H1 (cell line): ENCODE measurements at regions not wholly inside any gene's neighbourhood (a gene's known extent, or its start where the extent isn't known, plus 50 kb on each side); places are given as distances from the start of the nearest gene placed in this dataset.

Experiments used
- CTCF ChIA-PET: fragments of 300-600 bp; sonication (Branson Sonifier 250); formaldehyde crosslinking; loops from one replicate; lab custom pipeline; 2021; ENCODE audit not compliant: partially characterized antibody; lab: Charles Lee
- POLR2A ChIA-PET: fragments of 300-600 bp; sonication (Branson Sonifier 250); formaldehyde crosslinking; loops from one replicate; lab custom pipeline; 2021; ENCODE audit warnings: inconsistent platforms; ENCODE audit not compliant: partially characterized antibody; lab: Charles Lee
- DNase-seq, 2 experiments: peaks; one replicate each; pipeline versions ENCODE4 v3.0.0 to v3.0.0-alpha.2; 2010 to 2022; ENCODE audit warnings: low spot score in 2 of 2, low read depth in 1 of 2, mixed read lengths in 1 of 2
- FAIRE-seq: peaks from 2 replicates; lab custom pipeline; 2011; peaks lifted over from hg19 to GRCh38; lab: Jason Lieb, UNC
- H2AFZ ChIP-seq: 2 replicates; pipeline ENCODE4 v1.8.1; 2012; ENCODE audit warnings: low read length, inconsistent platforms
- H2AK5ac ChIP-seq: 2 replicates; pipeline ENCODE4 v1.6.1; 2013; ENCODE audit warnings: low read depth, low read length
- H2BK120ac ChIP-seq: replicated peaks from 2 replicates; pipeline ENCODE3; 2013; ENCODE audit warnings: low read depth, low read length, inconsistent platforms
- H2BK12ac ChIP-seq: 2 replicates; pipeline ENCODE4 v1.6.1; 2013; ENCODE audit warnings: low read depth, low read length
- H2BK15ac ChIP-seq: 2 replicates; pipeline ENCODE4 v1.6.1; 2013; ENCODE audit warnings: low read length
- H2BK20ac ChIP-seq: 2 replicates; pipeline ENCODE4 v1.6.1; 2013; ENCODE audit warnings: low read length
- H2BK5ac ChIP-seq: 2 replicates; pipeline ENCODE4 v1.6.1; 2013; ENCODE audit warnings: low read depth, low read length
- H3K14ac ChIP-seq: 2 replicates; pipeline ENCODE4 v1.6.1; 2013; ENCODE audit warnings: inconsistent platforms; ENCODE audit not compliant: insufficient read length
- H3K18ac ChIP-seq: 2 replicates; pipeline ENCODE4 v1.6.1; 2013; ENCODE audit warnings: low read length; ENCODE audit errors: extremely low read depth
- H3K23ac ChIP-seq: 2 replicates; pipeline ENCODE4 v1.6.1; 2013; ENCODE audit warnings: inconsistent platforms; ENCODE audit not compliant: insufficient read length
- H3K23me2 ChIP-seq: 2 replicates; pipeline ENCODE4 v1.6.1; 2013; ENCODE audit warnings: low read depth, low read length
- H3K27ac ChIP-seq: 2 replicates; pipeline ENCODE4 v1.6.1; 2011; ENCODE audit warnings: low read depth, low read length, inconsistent platforms
- H3K27me3 ChIP-seq, 4 experiments: replicated peaks in 1 of 4; 1 replicate in 1 of 4; 2 replicates in 3 of 4; pipeline versions ENCODE4 v1.6.1 to v1.8.1; 2011 to 2013; ENCODE audit warnings: low read length in 3 of 4, mild to moderate bottlenecking in 3 of 4, inconsistent platforms in 2 of 4, mixed read lengths in 2 of 4, moderate library complexity in 1 of 4; ENCODE audit not compliant: control insufficient read depth in 3 of 4, insufficient read depth in 3 of 4; ENCODE audit errors: extremely low read depth in 1 of 4
- H3K36me3 ChIP-seq, 4 experiments: 2 replicates each; pipeline versions ENCODE4 v1.6.1 to v1.8.1; 2011 to 2013; ENCODE audit warnings: mild to moderate bottlenecking in 4 of 4, low read length in 3 of 4, moderate library complexity in 2 of 4, control low read depth in 1 of 4, inconsistent platforms in 1 of 4; ENCODE audit not compliant: insufficient read depth in 4 of 4, control insufficient read depth in 2 of 4
- H3K4ac ChIP-seq: replicated peaks from 2 replicates; pipeline ENCODE3; 2013; ENCODE audit warnings: low read length, low read depth, mixed read lengths, inconsistent platforms; ENCODE audit not compliant: insufficient read length
- H3K4me1 ChIP-seq, 4 experiments: replicated peaks in 1 of 4; 1 replicate in 1 of 4; 2 replicates in 3 of 4; pipeline versions ENCODE4 v1.6.1 to v1.8.1; 2011 to 2013; ENCODE audit warnings: low read length in 3 of 4, inconsistent platforms in 2 of 4, mixed read lengths in 1 of 4; ENCODE audit not compliant: insufficient read depth in 4 of 4, control insufficient read depth in 3 of 4
- H3K4me2 ChIP-seq, 2 experiments: 2 replicates each; pipeline versions ENCODE4 v1.6.1 to v1.8.1; 2011 to 2013; ENCODE audit warnings: low read depth in 2 of 2, low read length in 2 of 2, control low read depth in 1 of 2, inconsistent platforms in 1 of 2, mild to moderate bottlenecking in 1 of 2; ENCODE audit not compliant: insufficient read depth in 1 of 2
- H3K4me3 ChIP-seq, 4 experiments: fragments of 200-600, 300-600 bp in 1 of 4; sonication (generic), shearing (Covaris generic), sonication (Bioruptor Twin) in 1 of 4; 2 replicates each; pipeline versions ENCODE4 v1.5.1 to v1.8.1; 2011 to 2016; ENCODE audit warnings: low read length in 4 of 4, low read depth in 3 of 4, control low read depth in 2 of 4, inconsistent platforms in 2 of 4, mild to moderate bottlenecking in 2 of 4, mixed read lengths in 1 of 4, moderate library complexity in 1 of 4; ENCODE audit not compliant: insufficient read depth in 2 of 4; ENCODE audit errors: extremely low read depth in 1 of 4
- H3K56ac ChIP-seq: replicated peaks from 2 replicates; pipeline ENCODE3; 2013; ENCODE audit warnings: low read depth, mild to moderate bottlenecking, mixed read lengths, low read length, inconsistent platforms; ENCODE audit not compliant: insufficient read length
- H3K79me1 ChIP-seq: 2 replicates; pipeline ENCODE4 v1.6.1; 2013; ENCODE audit warnings: low read depth, low read length, control low read depth
- H3K79me2 ChIP-seq, 2 experiments: 2 replicates each; pipeline versions ENCODE4 v1.6.1 to v1.8.1; 2012 to 2013; ENCODE audit warnings: low read length in 2 of 2, mild to moderate bottlenecking in 2 of 2, inconsistent platforms in 1 of 2; ENCODE audit not compliant: insufficient read depth in 2 of 2, control insufficient read depth in 1 of 2
- H3K9ac ChIP-seq, 4 experiments: replicated peaks in 1 of 4; 1 replicate in 1 of 4; 2 replicates in 3 of 4; pipeline versions ENCODE4 v1.6.1 to v1.8.1; 2011 to 2013; ENCODE audit warnings: low read depth in 3 of 4, low read length in 3 of 4, control low read depth in 2 of 4, mild to moderate bottlenecking in 2 of 4, moderate library complexity in 2 of 4, inconsistent platforms in 1 of 4; ENCODE audit errors: extremely low read depth in 1 of 4
- H3K9me3 ChIP-seq, 2 experiments: 2 replicates each; pipeline versions ENCODE4 v1.6.1 to v1.8.1; 2012 to 2013; ENCODE audit warnings: mild to moderate bottlenecking in 2 of 2, moderate library complexity in 2 of 2, control low read depth in 1 of 2, inconsistent platforms in 1 of 2, low read depth in 1 of 2, low read length in 1 of 2, mixed read lengths in 1 of 2; ENCODE audit not compliant: insufficient read depth in 2 of 2
- H4K20me1 ChIP-seq, 2 experiments: replicated peaks in 1 of 2; 2 replicates each; pipeline versions ENCODE3 to v1.8.1; 2011 to 2013; ENCODE audit warnings: inconsistent platforms in 2 of 2, low read length in 2 of 2, mild to moderate bottlenecking in 1 of 2; ENCODE audit not compliant: insufficient read depth in 2 of 2, control insufficient read depth in 1 of 2
- H4K5ac ChIP-seq: 2 replicates; pipeline ENCODE4 v1.6.1; 2013; ENCODE audit warnings: low read length, low read depth, mixed read lengths, inconsistent platforms; ENCODE audit not compliant: insufficient read length
- H4K8ac ChIP-seq: 2 replicates; pipeline ENCODE4 v1.8.0; 2013; ENCODE audit warnings: mild to moderate bottlenecking, moderate library complexity, low read length, inconsistent platforms; ENCODE audit not compliant: insufficient read depth; ENCODE audit errors: extremely low read depth
- H4K91ac ChIP-seq: replicated peaks from 2 replicates; pipeline ENCODE3; 2013; ENCODE audit warnings: low read length, mixed read lengths, inconsistent platforms; ENCODE audit not compliant: insufficient read length
- CHD1 ChIP-seq: IDR thresholded peaks from 2 replicates; pipeline ENCODE4 v1.6.1; 2012; ENCODE audit warnings: low read depth, low read length, improper control_type of control experiment
- CHD2 ChIP-seq: IDR thresholded peaks from 2 replicates; pipeline ENCODE4 v1.6.1; 2012; ENCODE audit warnings: low read length, improper control_type of control experiment
- CREB1 ChIP-seq: IDR thresholded peaks from 2 replicates; pipeline ENCODE4 v1.6.1; 2012; ENCODE audit warnings: inconsistent platforms
- GTF2F1 ChIP-seq: IDR thresholded peaks from 2 replicates; pipeline ENCODE4 v1.6.1; 2012; ENCODE audit warnings: low read depth, low read length, improper control_type of control experiment, borderline replicate concordance
- JUN ChIP-seq: IDR thresholded peaks from 2 replicates; pipeline ENCODE4 v1.6.1; 2011; ENCODE audit warnings: low read depth, mild to moderate bottlenecking, improper control_type of control experiment, low read length
- JUND ChIP-seq: IDR thresholded peaks from 2 replicates; pipeline ENCODE4 v1.6.1; 2011; ENCODE audit warnings: mild to moderate bottlenecking, improper control_type of control experiment, low read length
- KDM5A ChIP-seq: fragments of 200-600 bp; IDR thresholded peaks from 2 replicates; pipeline ENCODE4 v1.7.1; 2012; ENCODE audit warnings: mild to moderate bottlenecking, low read length, inconsistent platforms, mixed read lengths
- NANOG ChIP-seq: IDR thresholded peaks from 2 replicates; pipeline ENCODE4 v1.6.1; 2011; ENCODE audit warnings: low read length, low read depth, mild to moderate bottlenecking, inconsistent platforms; ENCODE audit not compliant: insufficient read depth, poor library complexity, severe bottlenecking
- RAD21 ChIP-seq, 2 experiments: IDR thresholded peaks in 1 of 2; conservative IDR thresholded peaks in 1 of 2; 2 replicates each; pipeline ENCODE4 v1.6.1; 2011; ENCODE audit warnings: low read depth in 2 of 2, low read length in 2 of 2, improper control_type of control experiment in 1 of 2, inconsistent platforms in 1 of 2, mild to moderate bottlenecking in 1 of 2, moderate library complexity in 1 of 2
- WGBS, 2 experiments: shearing (Covaris generic) in 1 of 2; methylation state at CpG; one replicate each; pipeline versions ENCODE4 v1.1.6 to v1.1.7; 2013 to 2015; ENCODE audit warnings: low lambda C conversion rate in 2 of 2, mixed read lengths in 2 of 2, inconsistent platforms in 1 of 2, low coverage in 1 of 2, missing lambda C conversion rate in 1 of 2; ENCODE audit not compliant: insufficient replicate concordance in 2 of 2, insufficient coverage in 1 of 2, insufficient read length in 1 of 2; ENCODE audit errors: extremely low coverage in 1 of 2, missing lambda C conversion rate in 1 of 2; 5-methylcytosine and 5-hydroxymethylcytosine counted together
- TF ChIP-seq, protein P1 (sequence below), 3 experiments: IDR thresholded peaks; 1 replicate in 2 of 3; 2 replicates in 1 of 3; pipeline versions ENCODE4 v1.5.1 to v1.6.1; 2011; ENCODE audit warnings: low read length in 3 of 3, mild to moderate bottlenecking in 3 of 3, inconsistent platforms in 2 of 3, low read depth in 1 of 3, moderate library complexity in 1 of 3; ENCODE audit not compliant: insufficient read depth in 1 of 3; ENCODE audit errors: control extremely low read depth in 1 of 3
- TF ChIP-seq, protein P2 (sequence below): IDR thresholded peaks from 2 replicates; pipeline ENCODE4 v1.6.1; 2012; ENCODE audit warnings: inconsistent platforms

DNA sequence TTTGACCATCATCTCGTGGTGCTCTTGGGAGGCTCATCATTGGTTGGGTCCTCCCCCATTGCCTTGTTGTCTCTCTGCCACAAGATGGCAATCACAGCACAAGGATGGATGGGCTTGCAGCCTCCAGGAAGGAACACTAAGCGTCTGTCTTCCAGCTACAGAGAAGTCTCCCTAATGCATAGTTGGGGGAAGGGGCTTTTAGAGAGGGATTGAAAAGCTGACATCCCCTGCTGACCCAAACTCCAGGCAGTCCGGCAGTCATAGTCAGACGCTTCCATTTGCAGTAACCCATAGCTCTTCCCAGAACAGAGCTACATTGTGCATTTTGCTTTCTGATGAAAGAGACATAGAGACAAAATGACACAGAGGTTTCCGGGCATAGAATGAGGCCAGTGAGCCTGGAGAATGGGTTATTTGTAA lies 111.4 kb downstream of the UTP18 start:
- Histone ChIP-seq H3K4me3 (peak overlapping the region in 1 of 4 experiments; percentile 35; a peak in 1 of 8 replicates), H3K14ac (no peak overlapping the region), H3K9me3 (no peaks in the 10 kb centered on the region), H4K8ac (no peak overlapping the region), H3K18ac (no peak overlapping the region), H3K56ac (no peak overlapping the region), H2BK120ac (no peak overlapping the region), H2BK12ac (no peak overlapping the region), H3K4ac (no peak overlapping the region), H3K27me3 (no peaks in the 10 kb centered on the region), H3K23me2 (no peaks in the 10 kb centered on the region), H3K4me2 (peak overlapping the region; percentile 31 to 45), H4K5ac (no peak overlapping the region), H3K79me2 (no peaks in the 10 kb centered on the region), H2BK5ac (peak overlapping the region; percentile 71; the same call in 1 of the 2 replicates), H3K36me3 (no peaks in the 10 kb centered on the region), H2BK15ac (no peak overlapping the region), H2AK5ac (no peak overlapping the region; the same call in 1 of the 2 replicates), H2BK20ac (no peak overlapping the region), H4K20me1 (no peaks in the 10 kb centered on the region), H3K79me1 (no peaks in the 10 kb centered on the region), H3K4me1 (peaks cover 7 to 21% (median 10%) of the 10 kb centered on the region in 4 experiments; a peak in 6 of 7 replicates), H3K9ac (no peak overlapping the region), H4K91ac (no peak overlapping the region), H3K27ac (no peak overlapping the region), H2AFZ (no peak overlapping the region), H3K23ac (no peak overlapping the region)
- POLR2A ChIA-PET: no interaction called here
- WGBS, 2 experiments: 34% methylated on average over 5 of the region's 5 CpGs; no CpG with 5 or more reads in 1 of the 2 experiments
- CTCF ChIA-PET: interaction anchor here (0.5 to 4.6 kb wide), 58 partner anchors 9 to 1593 kb away, joined by 3 to 22 read pairs (median 4); no protein-coding TSS in a partner anchor
- peak; percentile 58 to 67 for DNase-seq
- peak; percentile 95 for FAIRE-seq
- TF ChIP-seq JUND (no peak), NANOG (no peak), JUN (no peak), KDM5A (no peak), CREB1 (no peak), CHD2 (no peak), GTF2F1 (no peak), RAD21 (IDR thresholded peaks at IDR 0.05 in 1 of 2, conservative IDR thresholded peaks at IDR 0.05 in 1 of 2; ENCODE audit: low read depth in 2 of 2, low read length in 2 of 2) (peak; percentile 99), CHD1 (no peak)
- TF ChIP-seq, protein P1, sequence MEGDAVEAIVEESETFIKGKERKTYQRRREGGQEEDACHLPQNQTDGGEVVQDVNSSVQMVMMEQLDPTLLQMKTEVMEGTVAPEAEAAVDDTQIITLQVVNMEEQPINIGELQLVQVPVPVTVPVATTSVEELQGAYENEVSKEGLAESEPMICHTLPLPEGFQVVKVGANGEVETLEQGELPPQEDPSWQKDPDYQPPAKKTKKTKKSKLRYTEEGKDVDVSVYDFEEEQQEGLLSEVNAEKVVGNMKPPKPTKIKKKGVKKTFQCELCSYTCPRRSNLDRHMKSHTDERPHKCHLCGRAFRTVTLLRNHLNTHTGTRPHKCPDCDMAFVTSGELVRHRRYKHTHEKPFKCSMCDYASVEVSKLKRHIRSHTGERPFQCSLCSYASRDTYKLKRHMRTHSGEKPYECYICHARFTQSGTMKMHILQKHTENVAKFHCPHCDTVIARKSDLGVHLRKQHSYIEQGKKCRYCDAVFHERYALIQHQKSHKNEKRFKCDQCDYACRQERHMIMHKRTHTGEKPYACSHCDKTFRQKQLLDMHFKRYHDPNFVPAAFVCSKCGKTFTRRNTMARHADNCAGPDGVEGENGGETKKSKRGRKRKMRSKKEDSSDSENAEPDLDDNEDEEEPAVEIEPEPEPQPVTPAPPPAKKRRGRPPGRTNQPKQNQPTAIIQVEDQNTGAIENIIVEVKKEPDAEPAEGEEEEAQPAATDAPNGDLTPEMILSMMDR (IDR thresholded peaks at IDR 0.05; ENCODE audit: control extremely low read depth in 1 of 3, insufficient read depth in 1 of 3, low read depth in 1 of 3, low read length in 3 of 3): peak; percentile 89 to 94 (median 94)
- TF ChIP-seq, protein P2, sequence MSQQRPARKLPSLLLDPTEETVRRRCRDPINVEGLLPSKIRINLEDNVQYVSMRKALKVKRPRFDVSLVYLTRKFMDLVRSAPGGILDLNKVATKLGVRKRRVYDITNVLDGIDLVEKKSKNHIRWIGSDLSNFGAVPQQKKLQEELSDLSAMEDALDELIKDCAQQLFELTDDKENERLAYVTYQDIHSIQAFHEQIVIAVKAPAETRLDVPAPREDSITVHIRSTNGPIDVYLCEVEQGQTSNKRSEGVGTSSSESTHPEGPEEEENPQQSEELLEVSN: no peak
